Pons (tissue), 1 donor: ENCODE measurements at regions not wholly inside any gene's neighbourhood (a gene's known extent, or its start where the extent isn't known, plus 50 kb on each side); places are given as distances from the start of the nearest gene placed in this dataset.

Experiments
- DNase-seq: peaks from one replicate; pipeline ENCODE4 v3.0.0-alpha.2; 2016; ENCODE audit warnings: low spot score

GRCh38 chr11:134908583-134908982 lies 496.5 kb upstream of the B3GAT1 start:
- DNase-seq: no peak

DNA sequence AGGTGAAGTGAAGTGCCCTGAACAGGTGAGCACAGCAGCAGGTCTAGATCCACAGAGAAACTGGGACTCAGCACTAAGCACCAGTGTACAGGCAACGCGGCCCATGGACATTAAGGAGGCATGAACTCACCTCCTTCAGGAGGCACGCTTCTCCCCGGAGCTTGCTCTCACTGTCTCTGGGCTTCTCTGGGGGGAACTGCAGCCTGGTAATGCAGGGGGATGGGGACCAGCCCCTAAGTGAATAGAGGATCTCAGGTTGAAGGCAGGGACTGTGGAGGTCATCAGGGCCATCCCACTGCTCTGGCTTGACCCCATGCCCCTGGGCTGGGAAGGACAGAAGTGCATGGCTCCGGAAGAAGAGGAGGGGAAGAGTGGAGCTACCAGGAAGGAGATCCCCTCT lies 495.6 kb upstream of the B3GAT1 start:
- no peak for DNase-seq

GRCh38 chr11:134906356-134906955 lies 494.4 kb upstream of the B3GAT1 start:
- DNase-seq: no peak

DNA sequence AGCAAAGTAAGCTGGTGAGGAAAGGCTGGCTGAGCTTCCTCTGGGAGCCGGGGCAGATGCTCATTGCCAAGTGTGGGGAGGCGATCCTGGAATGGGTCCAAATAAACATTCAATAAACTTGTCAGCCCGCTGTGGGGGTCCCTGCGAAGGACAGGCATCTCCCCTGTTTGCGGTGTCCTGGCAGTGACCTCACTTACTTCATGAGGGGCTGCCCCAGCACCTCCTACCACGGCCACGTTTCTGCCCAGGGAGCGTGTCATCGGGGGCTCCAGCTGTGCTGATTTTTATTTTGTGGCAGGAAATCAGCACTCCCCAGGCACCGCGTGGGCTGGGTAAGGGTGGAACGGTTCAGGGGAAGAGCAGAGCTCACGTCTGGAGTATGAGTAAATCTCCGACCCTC lies 493.9 kb upstream of the B3GAT1 start:
- no peak for DNase-seq

DNA sequence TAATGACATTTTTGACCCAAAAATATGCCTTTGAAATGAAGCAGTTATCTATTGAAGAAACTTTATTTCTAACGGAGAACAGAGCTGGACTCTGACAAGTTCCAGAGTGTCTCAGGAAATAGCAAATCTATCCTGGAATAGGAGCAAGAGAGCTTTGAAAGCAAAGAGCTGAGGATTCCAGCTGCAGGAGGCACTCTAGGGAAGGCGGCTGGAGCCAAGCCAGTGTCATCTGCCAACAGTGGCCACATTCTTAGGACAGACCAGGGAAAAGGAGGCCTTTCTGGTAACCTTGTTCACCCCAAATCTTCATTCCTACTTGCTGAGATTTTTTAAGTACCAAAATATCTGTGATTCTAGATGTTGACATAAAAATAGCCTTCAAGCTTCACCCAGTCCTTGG lies 493.5 kb upstream of the B3GAT1 start:
- peak; percentile 32 for DNase-seq

DNA sequence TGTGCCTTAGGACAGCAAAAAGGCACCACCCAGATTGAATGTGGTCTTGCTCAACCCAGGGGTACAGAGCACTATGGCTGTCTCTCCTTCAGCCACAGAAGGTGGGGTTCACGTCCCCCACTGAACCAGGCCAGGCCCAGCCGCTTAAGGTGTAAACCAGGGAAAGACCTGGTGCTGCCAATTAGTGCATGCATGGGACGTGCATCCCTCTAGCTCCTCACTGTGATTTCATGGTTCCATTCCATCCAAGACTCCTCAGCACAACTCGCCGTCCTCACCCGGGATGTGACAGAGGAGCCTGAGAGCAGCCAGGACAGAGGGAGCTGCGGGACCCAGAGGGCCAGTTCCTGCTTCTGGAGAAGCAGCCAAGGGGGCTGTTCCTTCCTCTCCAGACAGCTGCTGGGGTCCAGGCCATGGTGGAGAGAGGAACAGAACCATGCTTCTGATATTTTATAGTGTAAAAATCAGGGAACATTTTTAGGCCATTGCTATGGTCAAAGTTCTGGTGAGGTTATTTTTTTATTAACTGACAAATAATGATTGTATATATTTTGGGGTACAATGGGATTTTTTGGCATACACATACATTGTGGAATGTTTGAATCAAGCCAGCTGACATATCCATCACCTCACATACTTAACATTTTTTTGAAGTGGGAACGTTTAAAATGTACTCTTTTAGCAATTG lies 492.2 kb upstream of the B3GAT1 start:
- no peak for DNase-seq

- DNase-seq: no peak
Measured at GRCh38 chr11:134901955-134902918, 490.2 kb upstream of the B3GAT1 start.

DNA sequence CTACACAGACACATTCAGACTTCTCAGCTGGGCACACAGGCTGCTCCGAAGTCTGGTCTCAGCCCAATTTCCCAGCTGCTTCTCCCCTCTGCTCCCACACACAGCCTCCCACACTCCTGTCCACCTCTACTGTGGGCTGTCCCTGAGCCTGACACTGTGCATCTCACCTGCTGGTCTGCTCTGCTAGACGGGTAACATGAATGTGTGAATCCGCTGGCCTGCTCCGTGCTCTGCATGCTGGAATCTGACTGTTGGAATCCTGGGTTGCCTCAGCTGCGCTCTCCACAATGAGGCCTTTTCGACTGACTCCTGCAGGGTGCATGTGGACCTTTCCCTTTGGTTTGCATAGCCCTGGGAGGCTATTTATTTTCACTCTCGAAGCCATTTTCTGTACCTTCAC lies 489.5 kb upstream of the B3GAT1 start:
- DNase-seq: no peak

DNA sequence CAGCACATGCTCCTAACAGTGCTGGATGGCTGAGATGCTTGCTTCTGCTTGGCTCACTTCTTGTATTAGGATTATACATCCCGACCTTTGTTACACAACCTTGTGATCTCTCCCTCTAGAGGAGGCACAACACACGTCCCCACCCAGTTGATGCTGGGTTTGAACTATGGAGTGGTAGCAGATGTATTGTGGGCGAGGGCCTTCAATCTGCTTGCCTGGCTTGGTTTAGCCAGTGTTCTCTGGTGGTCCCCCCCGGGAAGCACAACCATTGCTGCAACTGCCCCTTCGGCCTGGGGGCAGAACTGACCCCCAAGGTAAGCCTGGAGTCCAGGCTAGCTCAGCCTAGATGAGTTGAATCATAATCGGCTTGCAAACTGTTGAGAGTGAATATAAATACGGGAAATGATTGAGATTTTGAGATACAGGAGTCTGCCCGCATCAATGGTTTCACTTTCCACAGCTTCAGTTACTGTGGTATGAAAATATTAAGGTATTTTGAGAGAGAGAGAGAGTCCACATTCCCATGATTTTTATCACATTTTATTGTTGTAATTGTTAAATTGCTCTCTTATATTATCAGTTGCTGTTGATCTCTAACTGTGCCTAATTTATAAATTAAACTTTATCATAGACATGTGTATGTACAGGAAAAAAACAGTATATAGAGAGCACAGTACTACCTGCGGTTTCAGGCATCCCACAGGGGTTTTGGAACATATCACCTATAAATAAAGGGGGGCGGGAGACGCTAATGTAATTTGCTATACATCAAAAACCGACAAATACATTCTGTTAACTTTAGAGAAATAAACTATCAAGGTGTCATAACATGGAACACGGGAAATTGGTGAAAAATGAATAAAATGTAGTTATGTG lies 482.0 kb upstream of the B3GAT1 start:
- no peak for DNase-seq

DNA sequence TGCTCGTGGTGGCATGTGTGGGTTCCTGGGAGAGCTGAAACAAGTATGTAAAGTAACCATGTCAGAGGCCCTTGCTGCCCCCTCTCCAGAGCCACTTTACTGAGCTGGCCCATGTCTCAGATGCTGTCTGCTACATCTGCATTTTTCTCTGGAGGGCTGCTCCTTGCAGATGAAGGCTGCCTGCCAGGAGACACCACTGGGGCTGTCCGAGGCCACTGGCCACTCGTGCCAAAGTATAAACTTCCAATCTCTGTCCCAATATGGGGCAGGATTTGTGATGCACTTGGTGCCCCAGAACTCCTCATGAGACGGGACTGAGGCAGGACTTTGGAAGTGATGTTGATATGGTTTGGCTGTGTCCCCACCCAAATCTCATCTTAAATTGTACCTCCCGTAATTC lies 478.4 kb upstream of the B3GAT1 start:
- no peak for DNase-seq

- no peak for DNase-seq
Measured at GRCh38 chr11:134889832-134890231, 477.8 kb upstream of the B3GAT1 start.

DNA sequence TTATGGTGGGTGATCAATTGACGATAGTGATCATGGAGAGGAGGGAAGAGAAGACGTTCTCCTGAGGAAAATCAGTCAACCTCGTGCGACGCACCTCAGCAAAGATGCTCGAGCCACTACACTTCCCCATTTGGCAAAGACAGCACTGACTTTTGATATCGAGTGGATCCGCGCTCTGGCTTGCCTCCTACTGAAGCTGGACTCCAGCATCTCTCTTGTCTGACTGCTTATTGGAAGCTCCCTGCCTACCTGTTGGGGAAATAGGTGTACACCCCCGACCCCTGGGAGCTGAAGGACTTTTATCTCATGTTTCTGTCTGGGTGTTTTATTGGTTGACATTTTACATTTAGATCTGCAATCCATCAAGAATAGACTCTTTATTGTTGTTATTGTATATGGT lies 476.8 kb upstream of the B3GAT1 start:
- DNase-seq: no peak

DNA sequence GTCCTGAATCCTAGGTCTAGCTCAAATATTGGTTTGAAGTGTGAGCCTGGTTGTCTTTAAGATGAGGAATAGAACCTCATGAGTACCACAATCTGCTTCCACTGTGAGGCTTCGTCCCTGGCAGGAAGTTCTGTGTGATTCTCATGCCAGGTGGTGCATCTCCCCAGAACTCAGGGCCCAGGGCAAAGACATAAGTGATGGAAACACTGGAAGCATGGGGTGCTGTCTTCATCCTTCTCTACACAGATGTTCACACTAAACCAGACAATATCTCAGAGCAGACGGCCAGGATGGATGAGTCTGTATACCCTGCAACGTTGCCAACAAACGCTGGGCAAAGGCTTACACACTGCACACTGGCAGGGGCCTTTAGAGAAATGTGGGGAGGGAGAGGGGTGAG lies 475.9 kb upstream of the B3GAT1 start:
- no peak for DNase-seq

- no peak for DNase-seq
Measured at GRCh38 chr11:134883484-134883883, 471.4 kb upstream of the B3GAT1 start.

DNA sequence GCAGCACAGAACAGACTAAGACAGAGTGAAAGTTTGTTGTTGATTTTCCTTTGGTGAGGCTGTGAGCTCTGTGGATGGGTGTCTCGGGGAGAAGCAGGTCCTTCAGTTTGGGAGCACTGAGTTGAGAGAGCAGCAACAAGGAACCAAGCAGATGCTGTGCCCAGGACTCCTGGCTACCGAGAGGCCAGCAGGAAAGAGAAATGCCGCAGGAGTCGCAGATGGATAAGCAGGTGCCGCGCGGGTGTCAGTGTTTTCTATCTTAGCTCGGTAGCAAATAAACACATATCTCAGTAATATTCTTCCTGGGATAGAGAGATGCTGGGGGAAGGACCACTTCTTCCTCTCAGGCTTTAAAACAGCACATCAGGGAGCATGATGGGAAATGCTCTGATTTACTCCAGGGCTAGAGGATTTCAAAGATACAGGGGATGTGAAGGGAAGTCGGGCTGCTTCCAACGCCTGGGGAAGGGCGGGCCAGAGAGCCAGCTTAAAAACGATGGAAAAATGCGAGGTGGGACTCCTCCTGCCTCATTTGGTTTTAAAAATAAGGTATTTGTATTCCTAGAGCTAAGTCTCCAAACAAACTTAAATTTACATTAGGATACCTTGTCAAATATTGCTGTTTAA lies 470.7 kb upstream of the B3GAT1 start:
- DNase-seq: no peak

DNA sequence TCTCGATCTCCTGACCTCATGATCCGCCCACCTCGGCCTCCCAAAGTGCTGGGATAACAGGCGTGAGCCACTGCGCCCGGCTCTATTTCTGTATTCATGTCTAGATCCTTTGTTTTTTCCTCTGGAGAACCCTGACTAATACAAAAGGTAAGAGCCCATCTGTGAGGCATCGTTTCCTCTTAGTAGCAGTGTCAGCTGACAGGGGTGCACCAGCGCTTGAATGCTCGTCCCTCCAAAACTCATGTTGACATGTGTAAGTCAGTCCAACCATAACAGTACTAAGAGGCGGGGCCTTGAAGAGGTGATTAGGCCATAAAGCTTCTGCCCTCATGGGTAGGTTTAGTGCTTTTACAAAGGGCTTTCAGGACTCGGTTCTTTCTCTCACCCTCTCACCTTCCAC lies 470.1 kb upstream of the B3GAT1 start:
- no peak for DNase-seq

DNA sequence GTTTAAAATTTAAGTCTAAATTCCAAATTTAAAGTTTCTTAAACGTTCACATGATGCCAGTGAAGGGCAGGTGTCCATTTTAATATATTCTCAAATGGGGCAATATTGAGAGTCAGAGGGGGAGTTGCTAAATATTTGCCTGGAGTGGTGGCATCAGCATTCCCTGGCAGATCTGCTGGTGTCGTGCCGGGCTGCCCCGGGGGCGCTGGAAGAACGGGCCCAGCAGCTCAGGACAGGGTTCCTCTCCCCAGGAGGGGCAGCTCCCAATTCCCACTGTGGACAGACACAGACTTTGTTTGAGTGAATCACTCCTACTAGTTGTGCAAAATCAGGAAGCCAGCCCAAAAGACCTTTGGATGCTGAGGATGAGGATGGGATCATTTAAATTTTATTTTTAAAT lies 468.7 kb upstream of the B3GAT1 start:
- DNase-seq: no peak

- DNase-seq: no peak
Measured at GRCh38 chr11:134879931-134880330, 467.9 kb upstream of the B3GAT1 start.

- DNase-seq: no peak
Measured at GRCh38 chr11:134879341-134879740, 467.3 kb upstream of the B3GAT1 start.

GRCh38 chr11:134878785-134879184 lies 466.7 kb upstream of the B3GAT1 start:
- DNase-seq: no peak

- DNase-seq: no peak
Measured at GRCh38 chr11:134876226-134876625, 464.2 kb upstream of the B3GAT1 start.
